ENCODE measurements at regions not wholly inside any gene's neighbourhood (a gene's known extent, or its start where the extent isn't known, plus 50 kb on each side); places are given as distances from the start of the nearest gene placed in this dataset.
"Not testable (repeated sequence)": the region's sequence is repeated elsewhere in the genome, so short reads cannot be mapped to it uniquely, and the experiment has no call there.

DNA sequence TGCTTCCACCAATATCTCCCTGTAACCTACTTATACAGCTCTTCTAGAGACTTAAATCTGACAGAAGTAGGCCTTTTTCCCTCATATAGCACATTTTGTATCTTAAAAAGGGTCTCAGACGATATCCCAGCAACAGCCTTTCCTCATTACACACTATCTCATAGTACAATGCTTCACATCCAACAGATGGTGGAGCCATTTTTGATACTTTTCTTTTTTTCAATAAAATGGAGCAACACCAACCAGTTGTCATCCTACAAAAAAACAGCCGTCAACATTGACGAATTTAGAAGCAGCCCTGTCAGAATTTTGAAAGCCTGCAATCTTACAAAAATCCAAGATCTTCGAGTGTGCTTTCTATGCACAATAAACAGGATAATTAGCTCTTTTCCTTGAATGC is 145.9 kb upstream of the NEBL start:
- Histone ChIP-seq H3K9me3 (ENCODE audit: low read length) (no peaks in the 10 kb centered on the region), H3K27ac (ENCODE audit: low read length) (no peak overlapping the region), H3K27me3 (ENCODE audit: low read length) (no peaks in the 10 kb centered on the region), H4K20me1 (ENCODE audit: insufficient read depth, low read depth, low read length) (no peaks in the 10 kb centered on the region), H3K36me3 (ENCODE audit: insufficient read depth, low read length) (no peaks in the 10 kb centered on the region), H2AFZ (ENCODE audit: low read length) (no peak overlapping the region), H3K79me2 (ENCODE audit: low read length) (no peaks in the 10 kb centered on the region), H3K9ac (ENCODE audit: low read length) (no peak overlapping the region), H3K9me2 (replicated peaks; ENCODE audit: insufficient read depth, low read length) (no peaks in the 10 kb centered on the region), H3K4me1 (ENCODE audit: low read length) (no peaks in the 10 kb centered on the region), H3K4me3 (ENCODE audit: low read length) (no peak overlapping the region), H3K4me2 (ENCODE audit: low read depth, low read length, poor library complexity, severe bottlenecking) (no peak overlapping the region)
- DNase-seq, result no peak

- no peak for DNase-seq
These were observed 145.4 kb upstream of the NEBL start for GRCh38 chr10:21042536-21042935.

DNA sequence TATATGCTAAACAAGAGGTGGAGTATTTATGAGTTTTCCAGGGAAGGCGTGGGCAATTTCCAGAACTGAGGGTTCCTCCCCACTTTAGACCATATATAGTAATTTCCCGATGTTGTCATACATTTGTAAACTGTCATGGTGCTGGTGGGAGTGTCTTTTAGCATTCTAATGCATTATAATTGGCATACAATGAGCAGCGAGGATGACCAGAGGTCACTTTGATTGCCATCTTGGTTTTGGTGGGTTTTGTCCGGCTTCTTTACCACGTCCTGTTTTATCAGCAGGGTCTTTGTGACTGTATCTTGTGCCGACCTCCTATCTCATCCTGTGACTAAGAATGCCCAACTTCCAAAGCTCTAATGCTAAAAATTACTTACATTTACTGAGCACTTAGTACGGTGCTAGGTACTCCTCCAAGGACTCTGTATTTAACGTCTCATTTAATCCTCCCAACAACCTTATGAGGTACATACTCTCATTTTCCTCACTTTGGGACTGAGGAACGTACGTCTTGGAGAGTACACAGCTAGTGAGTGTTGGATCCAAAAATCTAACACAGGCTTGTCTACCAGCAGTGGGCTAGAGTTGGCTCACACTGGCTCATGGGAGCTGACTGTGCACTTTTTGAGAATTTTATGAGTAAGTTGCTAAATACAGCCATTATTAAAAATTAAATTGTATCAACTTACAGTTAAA is 144.8 kb upstream of the NEBL start:
- Histone ChIP-seq H3K4me2 (ENCODE audit: low read depth, low read length, poor library complexity, severe bottlenecking) (no peak overlapping the region), H3K4me1 (ENCODE audit: low read length) (no peaks in the 10 kb centered on the region), H3K9me3 (ENCODE audit: low read length) (no peaks in the 10 kb centered on the region), H2AFZ (ENCODE audit: low read length) (no peak overlapping the region), H3K9ac (ENCODE audit: low read length) (no peak overlapping the region), H3K79me2 (ENCODE audit: low read length) (no peaks in the 10 kb centered on the region), H3K27me3 (ENCODE audit: low read length) (no peaks in the 10 kb centered on the region), H3K36me3 (ENCODE audit: insufficient read depth, low read length) (no peaks in the 10 kb centered on the region), H4K20me1 (ENCODE audit: insufficient read depth, low read depth, low read length) (no peaks in the 10 kb centered on the region), H3K9me2 (replicated peaks; ENCODE audit: insufficient read depth, low read length) (no peaks in the 10 kb centered on the region), H3K4me3 (ENCODE audit: low read length) (no peak overlapping the region), H3K27ac (ENCODE audit: low read length) (no peak overlapping the region)
- DNase-seq, result no peak

More at GRCh38 chr10:21042536-21042935, 145.4 kb upstream of the NEBL start:
- Histone ChIP-seq H2AFZ (ENCODE audit: low read length) (no peak overlapping the region), H3K27ac (ENCODE audit: low read length) (no peak overlapping the region), H3K9ac (ENCODE audit: low read length) (no peak overlapping the region), H3K4me2 (ENCODE audit: low read depth, low read length, poor library complexity, severe bottlenecking) (no peak overlapping the region), H3K36me3 (ENCODE audit: insufficient read depth, low read length) (no peaks in the 10 kb centered on the region), H3K4me1 (ENCODE audit: low read length) (no peaks in the 10 kb centered on the region), H3K9me2 (replicated peaks; ENCODE audit: insufficient read depth, low read length) (no peaks in the 10 kb centered on the region), H3K9me3 (ENCODE audit: low read length) (no peaks in the 10 kb centered on the region), H3K79me2 (ENCODE audit: low read length) (no peaks in the 10 kb centered on the region), H3K27me3 (ENCODE audit: low read length) (no peaks in the 10 kb centered on the region), H4K20me1 (ENCODE audit: insufficient read depth, low read depth, low read length) (no peaks in the 10 kb centered on the region), H3K4me3 (ENCODE audit: low read length) (no peak overlapping the region)

DNA sequence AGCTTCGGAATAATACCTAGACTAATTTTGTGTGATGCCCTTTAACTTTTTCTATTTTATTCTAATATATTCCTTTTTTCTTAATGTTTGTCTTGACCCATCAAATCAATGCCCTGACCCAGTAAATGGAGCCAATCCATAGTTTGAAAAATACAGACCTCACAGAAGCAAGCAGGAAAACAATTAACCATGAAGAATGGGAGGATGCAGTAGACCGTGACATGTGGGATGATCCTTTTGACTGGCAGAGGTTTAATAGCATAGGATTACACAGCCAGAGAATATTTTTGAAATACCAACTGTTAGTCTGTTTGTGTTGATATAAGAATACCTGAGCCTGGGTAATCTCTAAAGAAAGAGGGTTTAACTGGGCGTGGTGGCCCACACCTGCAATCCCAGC is 142.6 kb upstream of the NEBL start:
- no peak overlapping the region for H3K4me3 ChIP-seq (ENCODE audit: low read length)
- H3K79me2 ChIP-seq (ENCODE audit: low read length), result no peaks in the 10 kb centered on the region
- H3K4me2 ChIP-seq (ENCODE audit: low read depth, low read length, poor library complexity, severe bottlenecking), result no peak overlapping the region
- H3K9me2 ChIP-seq (replicated peaks; ENCODE audit: insufficient read depth, low read length), result no peaks in the 10 kb centered on the region
- H3K9ac ChIP-seq (ENCODE audit: low read length), result no peak overlapping the region
- H3K36me3 ChIP-seq (ENCODE audit: insufficient read depth, low read length), result no peaks in the 10 kb centered on the region
- no peaks in the 10 kb centered on the region for H3K4me1 ChIP-seq (ENCODE audit: low read length)
- H3K27me3 ChIP-seq (ENCODE audit: low read length), result no peaks in the 10 kb centered on the region
- H4K20me1 ChIP-seq (ENCODE audit: insufficient read depth, low read depth, low read length), result no peaks in the 10 kb centered on the region
- H3K27ac ChIP-seq (ENCODE audit: low read length), result no peak overlapping the region
- no peak overlapping the region for H2AFZ ChIP-seq (ENCODE audit: low read length)
- no peak for DNase-seq
- no peaks in the 10 kb centered on the region for H3K9me3 ChIP-seq (ENCODE audit: low read length)

GRCh38 chr10:21036757-21037156 is 139.6 kb upstream of the NEBL start:
- DNase-seq, result no peak
- H3K4me1 ChIP-seq (ENCODE audit: low read length), result no peaks in the 10 kb centered on the region
- no peak overlapping the region for H3K4me3 ChIP-seq (ENCODE audit: low read length)
- H3K27me3 ChIP-seq (ENCODE audit: low read length), result no peaks in the 10 kb centered on the region
- H4K20me1 ChIP-seq (ENCODE audit: insufficient read depth, low read depth, low read length), result no peaks in the 10 kb centered on the region
- no peak overlapping the region for H2AFZ ChIP-seq (ENCODE audit: low read length)
- H3K9me2 ChIP-seq (replicated peaks; ENCODE audit: insufficient read depth, low read length), result no peaks in the 10 kb centered on the region
- no peaks in the 10 kb centered on the region for H3K36me3 ChIP-seq (ENCODE audit: insufficient read depth, low read length)
- H3K27ac ChIP-seq (ENCODE audit: low read length), result no peak overlapping the region
- H3K9me3 ChIP-seq (ENCODE audit: low read length), result no peaks in the 10 kb centered on the region
- no peak overlapping the region for H3K9ac ChIP-seq (ENCODE audit: low read length)
- no peaks in the 10 kb centered on the region for H3K79me2 ChIP-seq (ENCODE audit: low read length)
- H3K4me2 ChIP-seq (ENCODE audit: low read depth, low read length, poor library complexity, severe bottlenecking), result no peak overlapping the region

GRCh38 chr10:21034770-21035169 is 137.7 kb upstream of the NEBL start:
- H3K4me3 ChIP-seq (ENCODE audit: low read length); H3K9me2 ChIP-seq (replicated peaks; ENCODE audit: insufficient read depth, low read length); H3K27ac ChIP-seq (ENCODE audit: low read length); H3K36me3 ChIP-seq (ENCODE audit: insufficient read depth, low read length); H3K79me2 ChIP-seq (ENCODE audit: low read length); H3K9ac ChIP-seq (ENCODE audit: low read length); H2AFZ ChIP-seq (ENCODE audit: low read length); H3K9me3 ChIP-seq (ENCODE audit: low read length); H3K4me2 ChIP-seq (ENCODE audit: low read depth, low read length, poor library complexity, severe bottlenecking); H3K4me1 ChIP-seq (ENCODE audit: low read length); H4K20me1 ChIP-seq (ENCODE audit: insufficient read depth, low read depth, low read length); H3K27me3 ChIP-seq (ENCODE audit: low read length); DNase-seq: not testable (repeated sequence)

GRCh38 chr10:21034241-21034640 is 137.1 kb upstream of the NEBL start:
- Histone ChIP-seq H3K4me1 (ENCODE audit: low read length) (no peaks in the 10 kb centered on the region), H4K20me1 (ENCODE audit: insufficient read depth, low read depth, low read length) (no peaks in the 10 kb centered on the region), H2AFZ (ENCODE audit: low read length) (no peak overlapping the region), H3K36me3 (ENCODE audit: insufficient read depth, low read length) (no peaks in the 10 kb centered on the region), H3K9ac (ENCODE audit: low read length) (no peak overlapping the region), H3K27ac (ENCODE audit: low read length) (no peak overlapping the region), H3K4me2 (ENCODE audit: low read depth, low read length, poor library complexity, severe bottlenecking) (no peak overlapping the region), H3K27me3 (ENCODE audit: low read length) (no peaks in the 10 kb centered on the region), H3K4me3 (ENCODE audit: low read length) (no peak overlapping the region), H3K9me2 (replicated peaks; ENCODE audit: insufficient read depth, low read length) (no peaks in the 10 kb centered on the region), H3K9me3 (ENCODE audit: low read length) (no peaks in the 10 kb centered on the region), H3K79me2 (ENCODE audit: low read length) (no peaks in the 10 kb centered on the region)
- DNase-seq, result no peak

GRCh38 chr10:21032587-21033319 is 135.6 kb upstream of the NEBL start:
- H3K4me2 ChIP-seq (ENCODE audit: low read depth, low read length, poor library complexity, severe bottlenecking), result no peak overlapping the region
- no peaks in the 10 kb centered on the region for H3K9me3 ChIP-seq (ENCODE audit: low read length)
- H3K4me1 ChIP-seq (ENCODE audit: low read length), result no peaks in the 10 kb centered on the region
- DNase-seq, result no peak
- no peaks in the 10 kb centered on the region for H3K36me3 ChIP-seq (ENCODE audit: insufficient read depth, low read length)
- no peaks in the 10 kb centered on the region for H3K79me2 ChIP-seq (ENCODE audit: low read length)
- H4K20me1 ChIP-seq (ENCODE audit: insufficient read depth, low read depth, low read length), result no peaks in the 10 kb centered on the region
- H3K27me3 ChIP-seq (ENCODE audit: low read length), result no peaks in the 10 kb centered on the region
- no peak overlapping the region for H3K9ac ChIP-seq (ENCODE audit: low read length)
- no peak overlapping the region for H3K4me3 ChIP-seq (ENCODE audit: low read length)
- H3K27ac ChIP-seq (ENCODE audit: low read length), result no peak overlapping the region
- H3K9me2 ChIP-seq (replicated peaks; ENCODE audit: insufficient read depth, low read length), result no peaks in the 10 kb centered on the region
- no peak overlapping the region for H2AFZ ChIP-seq (ENCODE audit: low read length)

Measured in Karpas-422 (cell line).